ENCODE measurements at regions not wholly inside any gene's neighbourhood (a gene's known extent, or its start where the extent isn't known, plus 50 kb on each side); places are given as distances from the start of the nearest gene placed in this dataset.

GRCh38 chr9:34907044-34907443 is 51.0 kb upstream of the PHF24 start:
- Histone ChIP-seq H3K9me2 (ENCODE audit: insufficient read depth, low read length) (no peaks in the 10 kb centered on the region), H4K20me1 (ENCODE audit: insufficient read depth, low read length) (no peaks in the 10 kb centered on the region), H3K9me3 (ENCODE audit: low read length) (no peaks in the 10 kb centered on the region), H3K4me3 (ENCODE audit: low read depth, low read length, poor library complexity, severe bottlenecking) (no peak overlapping the region), H2AFZ (ENCODE audit: low read length) (no peak overlapping the region), H3K79me2 (ENCODE audit: insufficient read depth, low read depth, low read length) (no peaks in the 10 kb centered on the region), H3K27ac (ENCODE audit: low read depth, low read length, poor library complexity, severe bottlenecking) (no peak overlapping the region), H3K4me2 (ENCODE audit: low read length) (no peak overlapping the region), H3K36me3 (ENCODE audit: insufficient read depth, low read length) (no peaks in the 10 kb centered on the region), H3K4me1 (ENCODE audit: insufficient read depth, low read length, poor library complexity, severe bottlenecking) (no peaks in the 10 kb centered on the region)
- ChIA-PET CTCF (ENCODE audit: unreplicated experiment) (no interaction called here), POLR2A (interaction anchor here (0.7 kb wide), 1 partner anchor 77 kb away, joined by 3 read pairs; no protein-coding TSS in a partner anchor)
- TF ChIP-seq CTCF (conservative IDR thresholded peaks at IDR 0.05; ENCODE audit: low read length), result no peak
- TF ChIP-seq EZH2phosphoT487 (IDR thresholded peaks at IDR 0.05; ENCODE audit: borderline replicate concordance, low read depth, low read length), result no peak
- intact Hi-C loops (cut with micrococcal nuclease; ENCODE audit: unreplicated experiment), result no loop called here
- DNase-seq (ENCODE audit: low spot score), result no peak
- no TSS peak for BruUV-seq (replicated peaks)

- H3K9me2 ChIP-seq (ENCODE audit: insufficient read depth, low read length), result no peaks in the 10 kb centered on the region
- DNase-seq (ENCODE audit: low spot score), result peak; percentile 77
- H3K36me3 ChIP-seq (ENCODE audit: insufficient read depth, low read length), result no peaks in the 10 kb centered on the region
- H2AFZ ChIP-seq (ENCODE audit: low read length), result no peak overlapping the region
- no peak overlapping the region for H3K4me2 ChIP-seq (ENCODE audit: low read length)
- intact Hi-C loops (cut with micrococcal nuclease; ENCODE audit: unreplicated experiment), result loop anchor here (1.0 to 5.0 kb wide), 6 partner anchors 86 to 578 kb away; partner anchors contain the start of gene PIGO
- H3K4me1 ChIP-seq (ENCODE audit: insufficient read depth, low read length, poor library complexity, severe bottlenecking), result no peaks in the 10 kb centered on the region
- no peaks in the 10 kb centered on the region for H3K79me2 ChIP-seq (ENCODE audit: insufficient read depth, low read depth, low read length)
- H3K9me3 ChIP-seq (ENCODE audit: low read length), result no peaks in the 10 kb centered on the region
- no peak overlapping the region for H3K27ac ChIP-seq (ENCODE audit: low read depth, low read length, poor library complexity, severe bottlenecking)
- POLR2A ChIA-PET, result no interaction called here
- no TSS peak for BruUV-seq (replicated peaks)
- CTCF ChIA-PET (ENCODE audit: unreplicated experiment), result interaction anchor here (0.6 to 1.9 kb wide), 7 partner anchors 14 to 151 kb away, joined by 3 to 22 read pairs (median 5); no protein-coding TSS in a partner anchor
- H4K20me1 ChIP-seq (ENCODE audit: insufficient read depth, low read length), result no peaks in the 10 kb centered on the region
- no peak overlapping the region for H3K4me3 ChIP-seq (ENCODE audit: low read depth, low read length, poor library complexity, severe bottlenecking)
- TF ChIP-seq EZH2phosphoT487 (IDR thresholded peaks at IDR 0.05; ENCODE audit: borderline replicate concordance, low read depth, low read length) (no peak), CTCF (conservative IDR thresholded peaks at IDR 0.05; ENCODE audit: low read length) (peak; percentile 86)
Measured at GRCh38 chr9:34899535-34900158, 58.4 kb upstream of the PHF24 start.

DNA sequence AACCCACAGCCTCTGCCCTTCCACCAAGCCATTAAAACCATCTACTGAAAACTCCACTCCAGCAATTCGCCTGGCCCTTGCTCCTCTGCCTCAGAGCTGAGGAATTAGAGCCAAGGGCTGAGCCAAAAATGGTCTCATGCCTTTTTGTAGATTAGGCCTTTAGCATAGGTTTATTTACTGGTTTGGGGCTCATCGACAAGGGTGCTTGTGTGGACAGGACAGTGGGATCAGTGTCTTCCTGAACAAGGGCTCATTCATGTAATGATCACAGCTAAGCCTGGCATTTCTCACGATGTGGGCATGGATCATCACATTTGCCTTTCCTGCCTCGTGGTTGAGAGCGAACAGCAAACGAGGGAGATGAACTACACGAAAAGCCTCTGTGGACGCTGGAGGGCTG is 59.2 kb upstream of the PHF24 start:
- Histone ChIP-seq H3K4me1 (ENCODE audit: insufficient read depth, low read length, poor library complexity, severe bottlenecking) (no peaks in the 10 kb centered on the region), H3K79me2 (ENCODE audit: insufficient read depth, low read depth, low read length) (no peaks in the 10 kb centered on the region), H3K27ac (ENCODE audit: low read depth, low read length, poor library complexity, severe bottlenecking) (no peak overlapping the region), H4K20me1 (ENCODE audit: insufficient read depth, low read length) (no peaks in the 10 kb centered on the region), H3K9me3 (ENCODE audit: low read length) (no peaks in the 10 kb centered on the region), H3K4me3 (ENCODE audit: low read depth, low read length, poor library complexity, severe bottlenecking) (no peak overlapping the region), H3K9me2 (ENCODE audit: insufficient read depth, low read length) (no peaks in the 10 kb centered on the region), H3K4me2 (ENCODE audit: low read length) (no peak overlapping the region), H3K36me3 (ENCODE audit: insufficient read depth, low read length) (no peaks in the 10 kb centered on the region), H2AFZ (ENCODE audit: low read length) (no peak overlapping the region)
- ChIA-PET POLR2A (no interaction called here), CTCF (ENCODE audit: unreplicated experiment) (interaction anchor here (0.6 to 1.9 kb wide), 6 partner anchors 15 to 152 kb away, joined by 3 to 22 read pairs (median 5); no protein-coding TSS in a partner anchor)
- DNase-seq (ENCODE audit: low spot score), result no peak
- no TSS peak for BruUV-seq (replicated peaks)
- intact Hi-C loops (cut with micrococcal nuclease; ENCODE audit: unreplicated experiment), result loop anchor here (1.0 to 5.0 kb wide), 6 partner anchors 86 to 578 kb away; partner anchors contain the start of gene PIGO
- no peak for TF ChIP-seq EZH2phosphoT487 (IDR thresholded peaks at IDR 0.05; ENCODE audit: borderline replicate concordance, low read depth, low read length)
- TF ChIP-seq CTCF (conservative IDR thresholded peaks at IDR 0.05; ENCODE audit: low read length), result no peak

All from OCI-LY7 (cell line).